GM19468 (cell line): ENCODE measurements at regions not wholly inside any gene's neighbourhood (a gene's known extent, or its start where the extent isn't known, plus 50 kb on each side); places are given as distances from the start of the nearest gene placed in this dataset.

ENCODE experiments used
- ATAC-seq: cut with Tn5 transposase; IDR thresholded peaks from one replicate; pipeline ENCODE4 v1.9.1; 2021; ENCODE audit warnings: mild to moderate bottlenecking, moderate library complexity, moderate number of reproducible peaks; ENCODE audit not compliant: unreplicated experiment; ENCODE audit errors: extremely low read depth

- no peak for ATAC-seq
Measured at GRCh38 chr1:56237491-56238064, 341.8 kb downstream of the PLPP3 start.

- ATAC-seq = no peak
Measured at GRCh38 chr1:56236688-56237087, 342.7 kb downstream of the PLPP3 start.

- no peak for ATAC-seq
Measured at GRCh38 chr1:56235909-56236510, 343.4 kb downstream of the PLPP3 start.

- no peak for ATAC-seq
Measured at GRCh38 chr1:56229186-56229585, 350.2 kb downstream of the PLPP3 start.

- no peak for ATAC-seq
Measured at GRCh38 chr1:56227886-56228285, 351.5 kb downstream of the PLPP3 start.

GRCh38 chr1:56227401-56227800 is 352.0 kb downstream of the PLPP3 start:
- no peak for ATAC-seq

- no peak for ATAC-seq
Measured at GRCh38 chr1:56225964-56226815, 353.2 kb downstream of the PLPP3 start.

- no peak for ATAC-seq
Measured at GRCh38 chr1:56223968-56224367, 355.4 kb downstream of the PLPP3 start.

GRCh38 chr1:56222914-56223540 is 356.3 kb downstream of the PLPP3 start:
- ATAC-seq = no peak

GRCh38 chr1:56220021-56220420 is 359.3 kb downstream of the PLPP3 start:
- no peak for ATAC-seq

- no peak for ATAC-seq
Measured at GRCh38 chr1:56218023-56218422, 361.3 kb downstream of the PLPP3 start.

- ATAC-seq = no peak
Measured at GRCh38 chr1:56216218-56216617, 363.1 kb downstream of the PLPP3 start.

GRCh38 chr1:56215771-56216170 is 363.6 kb downstream of the PLPP3 start:
- ATAC-seq = no peak

GRCh38 chr1:56215086-56215485 is 364.3 kb downstream of the PLPP3 start:
- no peak for ATAC-seq

- ATAC-seq = no peak
Measured at GRCh38 chr1:56213068-56213467, 366.3 kb downstream of the PLPP3 start.

GRCh38 chr1:56212143-56212542 is 367.2 kb downstream of the PLPP3 start:
- ATAC-seq = no peak

- ATAC-seq = no peak
Measured at GRCh38 chr1:56206391-56206790, 373.0 kb downstream of the PLPP3 start.

GRCh38 chr1:56204206-56204605 is 375.2 kb downstream of the PLPP3 start:
- no peak for ATAC-seq

- no peak for ATAC-seq
Measured at GRCh38 chr1:56202796-56203492, 376.4 kb downstream of the PLPP3 start.

- ATAC-seq = no peak
Measured at GRCh38 chr1:56202186-56202585, 377.2 kb downstream of the PLPP3 start.
